ENCODE measurements at regions not wholly inside any gene's neighbourhood (a gene's known extent, or its start where the extent isn't known, plus 50 kb on each side); places are given as distances from the start of the nearest gene placed in this dataset.

- 88 to 91% methylated on average over 12 of the region's 12 CpGs for WGBS, 2 donors
- H3K36me3 ChIP-seq: no peaks in the 10 kb centered on the region
- DNase-seq (no peak), ATAC-seq (no peak)
- H3K4me1 ChIP-seq: no peaks in the 10 kb centered on the region
- peaks cover 0 to 24% (median 7%) of the 10 kb centered on the region in 7 donors for H3K27me3 ChIP-seq
- H3K9me3 ChIP-seq: no peaks in the 10 kb centered on the region
- H3K4me3 ChIP-seq: no peak overlapping the region
- H3K27ac ChIP-seq: no peak overlapping the region
- TF ChIP-seq CTCF (IDR thresholded peaks at IDR 0.05): no peak
- intact Hi-C loops (cut with DNase I): loop anchor here in 3 of 10 donors (10.0 kb wide), 2 partner anchors 64 to 104 kb away; no protein-coding TSS in a partner anchor
Observed at GRCh38 chr20:24109008-24109407, 120.4 kb upstream of the GGTLC1 start.

GRCh38 chr20:24108581-24108980 is 120.0 kb upstream of the GGTLC1 start:
- Histone ChIP-seq H3K27ac (no peak overlapping the region), H3K4me1 (no peaks in the 10 kb centered on the region), H3K27me3 (peaks cover 0 to 26% (median 7%) of the 10 kb centered on the region in 7 donors), H3K4me3 (no peak overlapping the region), H3K9me3 (no peaks in the 10 kb centered on the region), H3K36me3 (no peaks in the 10 kb centered on the region)
- intact Hi-C loops (cut with DNase I): loop anchor here in 3 of 10 donors (10.0 kb wide), 2 partner anchors 64 to 104 kb away; no protein-coding TSS in a partner anchor
- 63 to 75% methylated on average over 3 of the region's 3 CpGs for WGBS, 2 donors
- DNase-seq (no peak), ATAC-seq (no peak)
- no peak for TF ChIP-seq CTCF (IDR thresholded peaks at IDR 0.05)

GRCh38 chr20:24106801-24107445 is 118.3 kb upstream of the GGTLC1 start:
- intact Hi-C loops (cut with DNase I): loop anchor here in 3 of 10 donors (10.0 kb wide), 2 partner anchors 62 to 102 kb away; no protein-coding TSS in a partner anchor
- Histone ChIP-seq H3K27ac (no peak overlapping the region), H3K4me1 (no peaks in the 10 kb centered on the region), H3K4me3 (no peak overlapping the region), H3K27me3 (peaks cover 0 to 23% (median 11%) of the 10 kb centered on the region in 7 donors), H3K36me3 (no peaks in the 10 kb centered on the region), H3K9me3 (no peaks in the 10 kb centered on the region)
- DNase-seq (no peak), ATAC-seq (no peak)
- WGBS, 2 donors: 58 to 59% methylated on average over 8 of the region's 8 CpGs
- TF ChIP-seq CTCF (IDR thresholded peaks at IDR 0.05): no peak

GRCh38 chr20:24106150-24106800 is 117.7 kb upstream of the GGTLC1 start:
- intact Hi-C loops (cut with DNase I): loop anchor here in 3 of 10 donors (10.0 kb wide), 2 partner anchors 61 to 101 kb away; no protein-coding TSS in a partner anchor
- H3K27ac ChIP-seq: no peak overlapping the region
- no peak for TF ChIP-seq CTCF (IDR thresholded peaks at IDR 0.05)
- ATAC-seq (no peak), DNase-seq (no peak)
- H3K4me1 ChIP-seq: no peaks in the 10 kb centered on the region
- H3K4me3 ChIP-seq: no peak overlapping the region
- H3K9me3 ChIP-seq: no peaks in the 10 kb centered on the region
- H3K36me3 ChIP-seq: no peaks in the 10 kb centered on the region
- H3K27me3 ChIP-seq: peaks cover 0 to 23% (median 11%) of the 10 kb centered on the region in 7 donors
- WGBS, 2 donors: 76% methylated on average over 4 of the region's 4 CpGs

All from heart right ventricle (tissue), 16 donors.